Aorta (tissue), 5 donors: ENCODE measurements at regions not wholly inside any gene's neighbourhood (a gene's known extent, or its start where the extent isn't known, plus 50 kb on each side); places are given as distances from the start of the nearest gene placed in this dataset.

Experiments used
- ATAC-seq: fragments of 200-7000 bp; cut with Tn5 transposase; one replicate; pipeline ENCODE4 v1.9.1; 2022; ENCODE audit warnings: moderate library complexity; ENCODE audit not compliant: low FRiP score
- DNase-seq, 2 donors: peaks; one replicate each; pipeline ENCODE4 v3.0.0-alpha.2; 2020
- H3K27ac ChIP-seq, 2 donors: one replicate each; pipeline ENCODE4 v1.5.1; 2013; ENCODE audit warnings: low read length in 2 of 2, mild to moderate bottlenecking in 2 of 2, moderate library complexity in 2 of 2, control low read depth in 1 of 2, inconsistent platforms in 1 of 2, low read depth in 1 of 2
- H3K27me3 ChIP-seq, 2 donors: one replicate each; pipeline ENCODE4 v1.6.1; 2013; ENCODE audit warnings: control low read depth in 1 of 2, low read length in 1 of 2, mild to moderate bottlenecking in 1 of 2, moderate library complexity in 1 of 2; ENCODE audit not compliant: insufficient read depth in 2 of 2, control insufficient read depth in 1 of 2
- H3K36me3 ChIP-seq, 2 donors: one replicate each; pipeline ENCODE4 v1.6.1; 2013; ENCODE audit warnings: control low read depth in 1 of 2, low read length in 1 of 2, mild to moderate bottlenecking in 1 of 2; ENCODE audit not compliant: insufficient read depth in 2 of 2, control insufficient read depth in 1 of 2
- H3K4me1 ChIP-seq, 2 donors: one replicate each; pipeline ENCODE4 v1.6.1; 2013; ENCODE audit warnings: low read length in 2 of 2, control low read depth in 1 of 2, mild to moderate bottlenecking in 1 of 2, moderate library complexity in 1 of 2; ENCODE audit not compliant: insufficient read depth in 2 of 2, control insufficient read depth in 1 of 2
- H3K4me3 ChIP-seq, 2 donors: one replicate each; pipeline ENCODE4 v1.5.1; 2013; ENCODE audit warnings: low read length in 2 of 2, control low read depth in 1 of 2, mild to moderate bottlenecking in 1 of 2
- H3K9me3 ChIP-seq: one replicate; pipeline ENCODE4 v1.6.1; 2013; ENCODE audit warnings: mild to moderate bottlenecking, low read length; ENCODE audit not compliant: control insufficient read depth
- WGBS, 2 donors: extraction: QIAGEN DNeasy Blood & Tissue Kit; methylation state at CpG; one replicate each; pipeline ENCODE4 v1.1.7; 2013; 5-methylcytosine and 5-hydroxymethylcytosine counted together
- intact Hi-C, 2 donors: fragments of 100-400 bp; cut with DNase I; formaldehyde crosslinking; loops; one replicate each; pipeline versions ENCODE4 v1.14.2 to v1.15.0; 2022
- donor health status: healthy with polysubstance abuse.
- donor health status: Bipolar disorder and iron deficiency.
- donor health status: DM: no; HTN: no; CAD: no.
- donor health status: DM: no; HTN: no; CAD: no.
- donor health status: DM: yes; HTN: yes; CAD: no.

- H3K27ac ChIP-seq: no peak overlapping the region
- H3K4me3 ChIP-seq: no peak overlapping the region
- H3K27me3 ChIP-seq: no peaks in the 10 kb centered on the region
- DNase-seq (no peak), ATAC-seq (no peak)
- 8 to 15% methylated on average over 2 of the region's 2 CpGs for WGBS, 2 donors
- no peaks in the 10 kb centered on the region for H3K36me3 ChIP-seq
- no peaks in the 10 kb centered on the region for H3K9me3 ChIP-seq
- intact Hi-C loops: no loop called here
- H3K4me1 ChIP-seq: peaks cover 0 to 3% of the 10 kb centered on the region in 2 donors
Measured at GRCh38 chr13:76336889-76337844, 549.0 kb downstream of the KCTD12 start.

GRCh38 chr13:76335463-76335862 is 550.7 kb downstream of the KCTD12 start:
- H3K4me1 ChIP-seq: peaks cover 0 to 3% of the 10 kb centered on the region in 2 donors
- H3K4me3 ChIP-seq: no peak overlapping the region
- no peak for DNase-seq
- H3K27ac ChIP-seq: no peak overlapping the region
- H3K27me3 ChIP-seq: no peaks in the 10 kb centered on the region
- H3K9me3 ChIP-seq: no peaks in the 10 kb centered on the region
- intact Hi-C loops: no loop called here
- ATAC-seq: no peak
- H3K36me3 ChIP-seq: no peaks in the 10 kb centered on the region

GRCh38 chr13:76331943-76332712 is 554.1 kb downstream of the KCTD12 start:
- no peaks in the 10 kb centered on the region for H3K36me3 ChIP-seq
- peak overlapping the region in 1 of 2 donors; percentile 18 for H3K4me3 ChIP-seq
- 2 to 8% methylated on average over 1 of the region's 1 CpG for WGBS, 2 donors
- H3K4me1 ChIP-seq: peaks cover 0 to 8% of the 10 kb centered on the region in 2 donors
- intact Hi-C loops: no loop called here
- H3K27ac ChIP-seq: peak overlapping the region in 1 of 2 donors; percentile 57
- H3K27me3 ChIP-seq: no peaks in the 10 kb centered on the region
- no peaks in the 10 kb centered on the region for H3K9me3 ChIP-seq
- ATAC-seq: no peak
- DNase-seq: no peak

GRCh38 chr13:76330761-76331160 is 555.4 kb downstream of the KCTD12 start:
- no peaks in the 10 kb centered on the region for H3K27me3 ChIP-seq
- peaks cover 1 to 8% of the 10 kb centered on the region in 2 donors for H3K4me1 ChIP-seq
- no peak overlapping the region for H3K4me3 ChIP-seq
- no peak overlapping the region for H3K27ac ChIP-seq
- no peaks in the 10 kb centered on the region for H3K36me3 ChIP-seq
- WGBS, 2 donors: 41 to 67% methylated on average over 2 of the region's 2 CpGs
- ATAC-seq (no peak), DNase-seq (no peak)
- no peaks in the 10 kb centered on the region for H3K9me3 ChIP-seq
- intact Hi-C loops: no loop called here

- H3K27me3 ChIP-seq: no peaks in the 10 kb centered on the region
- H3K9me3 ChIP-seq: no peaks in the 10 kb centered on the region
- no peak for DNase-seq
- no peak overlapping the region for H3K4me3 ChIP-seq
- no peak for ATAC-seq
- no peaks in the 10 kb centered on the region for H3K36me3 ChIP-seq
- no peak overlapping the region for H3K27ac ChIP-seq
- H3K4me1 ChIP-seq: peaks cover 1 to 8% of the 10 kb centered on the region in 2 donors
- intact Hi-C loops: no loop called here
- 36 to 43% methylated on average over 2 of the region's 2 CpGs for WGBS, 2 donors
Measured at GRCh38 chr13:76329866-76330580, 556.2 kb downstream of the KCTD12 start.

- DNase-seq (no peak), ATAC-seq (no peak)
- Histone ChIP-seq H3K9me3 (no peaks in the 10 kb centered on the region), H3K27me3 (no peaks in the 10 kb centered on the region), H3K4me1 (peaks cover 4 to 8% of the 10 kb centered on the region in 2 donors), H3K4me3 (no peak overlapping the region), H3K27ac (no peak overlapping the region), H3K36me3 (no peaks in the 10 kb centered on the region)
- 70 to 73% methylated on average over 3 of the region's 3 CpGs for WGBS, 2 donors
- intact Hi-C loops: no loop called here
Measured at GRCh38 chr13:76329004-76329403, 557.2 kb downstream of the KCTD12 start.

- Histone ChIP-seq H3K9me3 (no peaks in the 10 kb centered on the region), H3K4me1 (peaks cover 4 to 6% of the 10 kb centered on the region in 2 donors), H3K27me3 (no peaks in the 10 kb centered on the region), H3K27ac (no peak overlapping the region), H3K4me3 (no peak overlapping the region), H3K36me3 (no peaks in the 10 kb centered on the region)
- DNase-seq (no peak), ATAC-seq (no peak)
- 76 to 100% methylated on average over 1 of the region's 1 CpG for WGBS, 2 donors
- intact Hi-C loops: no loop called here
Measured at GRCh38 chr13:76326343-76326742, 559.9 kb downstream of the KCTD12 start.

GRCh38 chr13:76319921-76320320 is 566.3 kb downstream of the KCTD12 start:
- H3K27me3 ChIP-seq: no peaks in the 10 kb centered on the region
- H3K4me1 ChIP-seq: peaks cover 0 to 2% of the 10 kb centered on the region in 2 donors
- no peaks in the 10 kb centered on the region for H3K36me3 ChIP-seq
- intact Hi-C loops: no loop called here
- no peaks in the 10 kb centered on the region for H3K9me3 ChIP-seq
- no peak for DNase-seq
- ATAC-seq: no peak
- H3K4me3 ChIP-seq: no peak overlapping the region
- H3K27ac ChIP-seq: no peak overlapping the region
